ENCODE measurements at regions not wholly inside any gene's neighbourhood (a gene's known extent, or its start where the extent isn't known, plus 50 kb on each side); places are given as distances from the start of the nearest gene placed in this dataset.

- H2AFZ ChIP-seq (ENCODE audit: low read length): no peak overlapping the region
- no peak for DNase-seq (ENCODE audit: low spot score)
- no peak overlapping the region for H3K4me3 ChIP-seq (ENCODE audit: low read depth, low read length, poor library complexity, severe bottlenecking)
- no peaks in the 10 kb centered on the region for H3K79me2 ChIP-seq (ENCODE audit: insufficient read depth, low read depth, low read length)
- H3K4me2 ChIP-seq (ENCODE audit: low read length): no peak overlapping the region
- H3K36me3 ChIP-seq (ENCODE audit: insufficient read depth, low read length): no peaks in the 10 kb centered on the region
- H4K20me1 ChIP-seq (ENCODE audit: insufficient read depth, low read length): no peaks in the 10 kb centered on the region
- H3K9me2 ChIP-seq (ENCODE audit: insufficient read depth, low read length): no peaks in the 10 kb centered on the region
- ChIA-PET CTCF (ENCODE audit: unreplicated experiment) (no interaction called here), POLR2A (no interaction called here)
- TF ChIP-seq CTCF (conservative IDR thresholded peaks at IDR 0.05; ENCODE audit: low read length) (no peak), EZH2phosphoT487 (IDR thresholded peaks at IDR 0.05; ENCODE audit: borderline replicate concordance, low read depth, low read length) (no peak)
- H3K4me1 ChIP-seq (ENCODE audit: insufficient read depth, low read length, poor library complexity, severe bottlenecking): no peaks in the 10 kb centered on the region
- BruUV-seq (replicated peaks): no TSS peak
- intact Hi-C loops (cut with micrococcal nuclease; ENCODE audit: unreplicated experiment): loop anchor here (5.0 to 10.0 kb wide), 2 partner anchors 976 to 1563 kb away; no protein-coding TSS in a partner anchor
- H3K9me3 ChIP-seq (ENCODE audit: low read length): no peaks in the 10 kb centered on the region
- no peak overlapping the region for H3K27ac ChIP-seq (ENCODE audit: low read depth, low read length, poor library complexity, severe bottlenecking)
Observed at GRCh38 chr20:11540558-11540957, 377.1 kb upstream of the BTBD3 start.

- Histone ChIP-seq H3K27ac (ENCODE audit: low read depth, low read length, poor library complexity, severe bottlenecking) (no peak overlapping the region), H3K9me3 (ENCODE audit: low read length) (no peaks in the 10 kb centered on the region), H3K4me3 (ENCODE audit: low read depth, low read length, poor library complexity, severe bottlenecking) (no peak overlapping the region), H2AFZ (ENCODE audit: low read length) (no peak overlapping the region), H4K20me1 (ENCODE audit: insufficient read depth, low read length) (no peaks in the 10 kb centered on the region), H3K9me2 (ENCODE audit: insufficient read depth, low read length) (no peaks in the 10 kb centered on the region), H3K4me2 (ENCODE audit: low read length) (no peak overlapping the region), H3K79me2 (ENCODE audit: insufficient read depth, low read depth, low read length) (no peaks in the 10 kb centered on the region), H3K4me1 (ENCODE audit: insufficient read depth, low read length, poor library complexity, severe bottlenecking) (no peaks in the 10 kb centered on the region), H3K36me3 (ENCODE audit: insufficient read depth, low read length) (no peaks in the 10 kb centered on the region)
- TF ChIP-seq CTCF (conservative IDR thresholded peaks at IDR 0.05; ENCODE audit: low read length) (no peak), EZH2phosphoT487 (IDR thresholded peaks at IDR 0.05; ENCODE audit: borderline replicate concordance, low read depth, low read length) (no peak)
- POLR2A ChIA-PET: no interaction called here
- no TSS peak for BruUV-seq (replicated peaks)
- intact Hi-C loops (cut with micrococcal nuclease; ENCODE audit: unreplicated experiment): loop anchor here (5.0 to 10.0 kb wide), 2 partner anchors 978 to 1565 kb away; no protein-coding TSS in a partner anchor
- CTCF ChIA-PET (ENCODE audit: unreplicated experiment): no interaction called here
- no peak for DNase-seq (ENCODE audit: low spot score)
Observed at GRCh38 chr20:11542645-11543044, 375.0 kb upstream of the BTBD3 start.

GRCh38 chr20:11544029-11544678 lies 373.5 kb upstream of the BTBD3 start:
- H3K79me2 ChIP-seq (ENCODE audit: insufficient read depth, low read depth, low read length): no peaks in the 10 kb centered on the region
- H2AFZ ChIP-seq (ENCODE audit: low read length): no peak overlapping the region
- no peak overlapping the region for H3K4me2 ChIP-seq (ENCODE audit: low read length)
- peak; percentile 41 for DNase-seq (ENCODE audit: low spot score)
- intact Hi-C loops (cut with micrococcal nuclease; ENCODE audit: unreplicated experiment): loop anchor here (5.0 to 10.0 kb wide), 2 partner anchors 979 to 1567 kb away; no protein-coding TSS in a partner anchor
- H4K20me1 ChIP-seq (ENCODE audit: insufficient read depth, low read length): no peaks in the 10 kb centered on the region
- CTCF ChIA-PET (ENCODE audit: unreplicated experiment): no interaction called here
- BruUV-seq (replicated peaks): no TSS peak
- peak; percentile 73 for TF ChIP-seq CTCF (conservative IDR thresholded peaks at IDR 0.05; ENCODE audit: low read length)
- no peak for TF ChIP-seq EZH2phosphoT487 (IDR thresholded peaks at IDR 0.05; ENCODE audit: borderline replicate concordance, low read depth, low read length)
- no peaks in the 10 kb centered on the region for H3K36me3 ChIP-seq (ENCODE audit: insufficient read depth, low read length)
- POLR2A ChIA-PET: no interaction called here
- H3K4me1 ChIP-seq (ENCODE audit: insufficient read depth, low read length, poor library complexity, severe bottlenecking): no peaks in the 10 kb centered on the region
- no peak overlapping the region for H3K27ac ChIP-seq (ENCODE audit: low read depth, low read length, poor library complexity, severe bottlenecking)
- H3K4me3 ChIP-seq (ENCODE audit: low read depth, low read length, poor library complexity, severe bottlenecking): no peak overlapping the region
- no peaks in the 10 kb centered on the region for H3K9me2 ChIP-seq (ENCODE audit: insufficient read depth, low read length)
- H3K9me3 ChIP-seq (ENCODE audit: low read length): no peaks in the 10 kb centered on the region
